GM12865 (cell line): ENCODE measurements at regions not wholly inside any gene's neighbourhood (a gene's known extent, or its start where the extent isn't known, plus 50 kb on each side); places are given as distances from the start of the nearest gene placed in this dataset.

Source experiments
- DNase-seq: peaks from one replicate; pipeline ENCODE4 v3.0.0; 2010; ENCODE audit warnings: low read depth
- H3K4me3 ChIP-seq: 2 replicates; pipeline ENCODE4 v1.5.1; 2011; ENCODE audit warnings: mild to moderate bottlenecking, low read depth, low read length, control low read depth
- CTCF ChIP-seq: IDR thresholded peaks from 2 replicates; pipeline ENCODE4 v1.5.1; 2011; ENCODE audit warnings: low read length, control low read depth, low read depth, inconsistent platforms; ENCODE audit not compliant: insufficient read depth; ENCODE audit errors: missing control alignments

- H3K4me3 ChIP-seq, result no peak overlapping the region
- TF ChIP-seq CTCF, result no peak
- no peak for DNase-seq
Measured at GRCh38 chr10:105967256-105967655, 1197.2 kb downstream of the SORCS1 start.

GRCh38 chr10:105965141-105965540 lies 1199.4 kb downstream of the SORCS1 start:
- DNase-seq, result no peak
- no peak for TF ChIP-seq CTCF
- H3K4me3 ChIP-seq, result no peak overlapping the region

- no peak overlapping the region for H3K4me3 ChIP-seq
- no peak for DNase-seq
- TF ChIP-seq CTCF, result no peak
Measured at GRCh38 chr10:105964009-105964408, 1200.5 kb downstream of the SORCS1 start.

GRCh38 chr10:105963334-105963884 lies 1201.1 kb downstream of the SORCS1 start:
- no peak overlapping the region for H3K4me3 ChIP-seq
- DNase-seq, result no peak
- TF ChIP-seq CTCF, result no peak

- TF ChIP-seq CTCF, result no peak
- H3K4me3 ChIP-seq, result no peak overlapping the region
- DNase-seq, result peak; percentile 61
Measured at GRCh38 chr10:105956550-105956949, 1208.0 kb downstream of the SORCS1 start.

GRCh38 chr10:105953861-105954260 lies 1210.6 kb downstream of the SORCS1 start:
- no peak for TF ChIP-seq CTCF
- no peak overlapping the region for H3K4me3 ChIP-seq
- no peak for DNase-seq

- H3K4me3 ChIP-seq, result no peak overlapping the region
- TF ChIP-seq CTCF, result no peak
- DNase-seq, result no peak
Measured at GRCh38 chr10:105953056-105953455, 1211.5 kb downstream of the SORCS1 start.
